ENCODE measurements at regions not wholly inside any gene's neighbourhood (a gene's known extent, or its start where the extent isn't known, plus 50 kb on each side); places are given as distances from the start of the nearest gene placed in this dataset.

DNA sequence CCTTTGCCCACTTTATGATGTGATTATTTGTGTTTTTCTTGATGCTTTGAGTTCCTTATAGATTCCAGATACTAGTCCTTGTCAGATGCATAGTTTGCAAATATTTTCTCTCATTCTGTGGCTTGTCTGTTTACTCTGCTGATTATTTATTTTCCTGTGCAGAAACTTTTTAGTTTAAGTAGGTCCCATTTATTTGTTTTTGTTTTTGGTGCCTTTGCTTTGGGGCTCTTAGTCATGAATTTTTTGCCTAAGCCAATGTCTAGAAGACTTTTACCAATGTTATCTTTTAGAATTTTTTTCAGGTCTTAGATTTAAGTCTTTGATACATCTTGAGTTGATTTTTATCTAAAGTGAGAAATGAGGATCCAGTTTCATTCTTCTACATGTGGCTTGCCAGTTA lies 667.3 kb downstream of the SLC16A7 start:
- Histone ChIP-seq H3K9me1 (ENCODE audit: control insufficient read depth, extremely low read depth, insufficient read depth, low read length) (no peaks in the 10 kb centered on the region), H3K4me1 (ENCODE audit: control insufficient read depth, extremely low read depth, insufficient read depth, low read length) (no peaks in the 10 kb centered on the region)

DNA sequence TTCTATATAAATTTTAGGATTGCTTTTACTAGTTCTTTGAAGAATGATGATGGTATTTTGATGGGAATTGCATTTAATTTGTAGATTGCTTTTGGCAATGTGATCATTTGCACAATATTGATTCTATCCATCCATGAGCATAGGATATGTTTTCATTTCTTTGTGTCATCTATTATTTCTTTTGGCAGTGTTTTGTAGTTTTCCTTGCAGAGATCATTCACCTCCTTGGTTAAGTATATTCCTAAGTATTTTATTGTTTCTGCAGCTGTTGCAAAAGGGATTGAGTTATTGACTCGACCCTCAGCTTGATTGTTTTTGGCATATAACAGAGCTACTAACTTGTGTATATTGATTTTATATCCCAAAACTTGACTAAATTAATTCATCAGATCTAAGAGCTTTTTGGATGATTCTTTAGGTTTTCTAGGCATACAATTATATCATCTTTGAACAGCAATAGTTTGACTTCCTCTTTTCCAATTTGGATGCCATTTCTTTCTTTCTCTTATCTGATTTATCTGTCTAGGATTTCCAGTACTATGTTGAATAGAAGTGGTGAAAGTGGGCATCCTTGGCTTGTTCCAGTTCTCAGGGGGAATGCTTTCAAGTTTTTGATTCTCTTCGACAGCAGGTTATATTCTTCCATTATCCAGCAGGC lies 668.1 kb downstream of the SLC16A7 start:
- no peak overlapping the region for H3K4me2 ChIP-seq (ENCODE audit: control insufficient read depth, extremely low read depth, insufficient read depth, low read depth, low read length)
- H3K9me3 ChIP-seq (ENCODE audit: control insufficient read depth, low read depth, low read length): no peaks in the 10 kb centered on the region
- H3K9me1 ChIP-seq (ENCODE audit: control insufficient read depth, extremely low read depth, insufficient read depth, low read length): no peaks in the 10 kb centered on the region
- H3K4me1 ChIP-seq (ENCODE audit: control insufficient read depth, extremely low read depth, insufficient read depth, low read length): no peaks in the 10 kb centered on the region
- H3K9ac ChIP-seq (ENCODE audit: control insufficient read depth, extremely low read depth, insufficient read depth, low read length): no peak overlapping the region
- H3K27ac ChIP-seq (ENCODE audit: control insufficient read depth, insufficient read depth, low read length): no peak overlapping the region
- TF ChIP-seq EZH2 (IDR thresholded peaks at IDR 0.05; ENCODE audit: low read length): no peak
- TF ChIP-seq, protein P1, sequence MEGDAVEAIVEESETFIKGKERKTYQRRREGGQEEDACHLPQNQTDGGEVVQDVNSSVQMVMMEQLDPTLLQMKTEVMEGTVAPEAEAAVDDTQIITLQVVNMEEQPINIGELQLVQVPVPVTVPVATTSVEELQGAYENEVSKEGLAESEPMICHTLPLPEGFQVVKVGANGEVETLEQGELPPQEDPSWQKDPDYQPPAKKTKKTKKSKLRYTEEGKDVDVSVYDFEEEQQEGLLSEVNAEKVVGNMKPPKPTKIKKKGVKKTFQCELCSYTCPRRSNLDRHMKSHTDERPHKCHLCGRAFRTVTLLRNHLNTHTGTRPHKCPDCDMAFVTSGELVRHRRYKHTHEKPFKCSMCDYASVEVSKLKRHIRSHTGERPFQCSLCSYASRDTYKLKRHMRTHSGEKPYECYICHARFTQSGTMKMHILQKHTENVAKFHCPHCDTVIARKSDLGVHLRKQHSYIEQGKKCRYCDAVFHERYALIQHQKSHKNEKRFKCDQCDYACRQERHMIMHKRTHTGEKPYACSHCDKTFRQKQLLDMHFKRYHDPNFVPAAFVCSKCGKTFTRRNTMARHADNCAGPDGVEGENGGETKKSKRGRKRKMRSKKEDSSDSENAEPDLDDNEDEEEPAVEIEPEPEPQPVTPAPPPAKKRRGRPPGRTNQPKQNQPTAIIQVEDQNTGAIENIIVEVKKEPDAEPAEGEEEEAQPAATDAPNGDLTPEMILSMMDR (optimal IDR thresholded peaks at IDR 0.05 in 1 of 3, IDR thresholded peaks at IDR 0.05 in 1 of 3, conservative IDR thresholded peaks at IDR 0.05 in 1 of 3; ENCODE audit: extremely low read depth in 1 of 3, insufficient read depth in 2 of 3, low read length in 3 of 3): no peak
- FAIRE-seq (no peak), DNase-seq (ENCODE audit: low read depth, low spot score) (no peak)
- H2AFZ ChIP-seq (ENCODE audit: control insufficient read depth, low read length): no peak overlapping the region
- no peaks in the 10 kb centered on the region for H3K27me3 ChIP-seq (ENCODE audit: control insufficient read depth, extremely low read depth, insufficient read depth, low read length)
- dilution Hi-C loops (cut with MboI; ENCODE audit: extremely low pct_ligation_motif_present, low sequenced_read_pairs): loop anchor here (25.0 kb wide), 1 partner anchor 223 kb away; no protein-coding TSS in a partner anchor
- no peaks in the 10 kb centered on the region for H3K79me2 ChIP-seq (ENCODE audit: control insufficient read depth, insufficient read depth, low read length)
- H3K36me3 ChIP-seq (ENCODE audit: control insufficient read depth in 2 of 2, extremely low read depth in 1 of 2, insufficient read depth in 2 of 2, low read length in 2 of 2): no peaks in the 10 kb centered on the region
- no peak overlapping the region for H3K4me3 ChIP-seq (ENCODE audit: control insufficient read depth in 2 of 3, extremely low read depth in 1 of 3, insufficient read depth in 2 of 3, low read depth in 1 of 3, low read length in 3 of 3)
- H4K20me1 ChIP-seq (ENCODE audit: control insufficient read depth, extremely low read depth, insufficient read depth, low read length): no peaks in the 10 kb centered on the region

More for the DNA sequence above, 667.3 kb downstream of the SLC16A7 start:
- H3K4me2 ChIP-seq (ENCODE audit: control insufficient read depth, extremely low read depth, insufficient read depth, low read depth, low read length): no peak overlapping the region
- H3K9me3 ChIP-seq (ENCODE audit: control insufficient read depth, low read depth, low read length): no peaks in the 10 kb centered on the region
- H3K36me3 ChIP-seq (ENCODE audit: control insufficient read depth in 2 of 2, extremely low read depth in 1 of 2, insufficient read depth in 2 of 2, low read length in 2 of 2): no peaks in the 10 kb centered on the region
- no peak for DNase-seq (ENCODE audit: low read depth, low spot score)
- H3K79me2 ChIP-seq (ENCODE audit: control insufficient read depth, insufficient read depth, low read length): no peaks in the 10 kb centered on the region
- no peak overlapping the region for H2AFZ ChIP-seq (ENCODE audit: control insufficient read depth, low read length)
- H4K20me1 ChIP-seq (ENCODE audit: control insufficient read depth, extremely low read depth, insufficient read depth, low read length): no peaks in the 10 kb centered on the region
- FAIRE-seq: no peak
- H3K27me3 ChIP-seq (ENCODE audit: control insufficient read depth, extremely low read depth, insufficient read depth, low read length): no peaks in the 10 kb centered on the region
- H3K9ac ChIP-seq (ENCODE audit: control insufficient read depth, extremely low read depth, insufficient read depth, low read length): no peak overlapping the region
- dilution Hi-C loops (cut with MboI; ENCODE audit: extremely low pct_ligation_motif_present, low sequenced_read_pairs): loop anchor here (25.0 kb wide), 1 partner anchor 224 kb away; no protein-coding TSS in a partner anchor
- TF ChIP-seq EZH2 (IDR thresholded peaks at IDR 0.05; ENCODE audit: low read length): no peak
- TF ChIP-seq, protein P1 (optimal IDR thresholded peaks at IDR 0.05 in 1 of 3, IDR thresholded peaks at IDR 0.05 in 1 of 3, conservative IDR thresholded peaks at IDR 0.05 in 1 of 3; ENCODE audit: extremely low read depth in 1 of 3, insufficient read depth in 2 of 3, low read length in 3 of 3): no peak
- no peak overlapping the region for H3K4me3 ChIP-seq (ENCODE audit: control insufficient read depth in 2 of 3, extremely low read depth in 1 of 3, insufficient read depth in 2 of 3, low read depth in 1 of 3, low read length in 3 of 3)
- H3K27ac ChIP-seq (ENCODE audit: control insufficient read depth, insufficient read depth, low read length): no peak overlapping the region
